KG1 (cell line): ENCODE measurements at regions not wholly inside any gene's neighbourhood (a gene's known extent, or its start where the extent isn't known, plus 50 kb on each side); places are given as distances from the start of the nearest gene placed in this dataset.
"Not testable (repeated sequence)": the region's sequence is repeated elsewhere in the genome, so short reads cannot be mapped to it uniquely, and the experiment has no call there.

Experiments used
- DNase-seq: peaks from one replicate; lab custom pipeline; 2025; lab: John Stamatoyannopoulos, UW

GRCh38 chr3:43236008-43236407 lies 50.3 kb upstream of the SNRK start:
- DNase-seq = no peak

GRCh38 chr3:43233062-43233461 lies 53.3 kb upstream of the SNRK start:
- DNase-seq = no peak

- no peak for DNase-seq
Measured at GRCh38 chr3:43231276-43232000, 54.9 kb upstream of the SNRK start.

- DNase-seq = not testable (repeated sequence)
Measured at GRCh38 chr3:43229865-43230264, 56.5 kb upstream of the SNRK start.

- DNase-seq = not testable (repeated sequence)
Measured at GRCh38 chr3:43227685-43228084, 58.7 kb upstream of the SNRK start.

GRCh38 chr3:43224405-43225073 lies 61.8 kb upstream of the SNRK start:
- no peak for DNase-seq

- peak; percentile 9 for DNase-seq
Measured at GRCh38 chr3:43223670-43224364, 62.5 kb upstream of the SNRK start.

- DNase-seq = no peak
Measured at GRCh38 chr3:43222590-43222989, 63.8 kb upstream of the SNRK start.

- DNase-seq = no peak
Measured at GRCh38 chr3:43221076-43221475, 65.3 kb upstream of the SNRK start.

- DNase-seq = no peak
Measured at GRCh38 chr3:43219616-43220015, 66.7 kb upstream of the SNRK start.

- DNase-seq = no peak
Measured at GRCh38 chr3:43218921-43219320, 67.4 kb upstream of the SNRK start.

GRCh38 chr3:43218156-43218555 lies 68.2 kb upstream of the SNRK start:
- DNase-seq = no peak

- DNase-seq = no peak
Measured at GRCh38 chr3:43217633-43218032, 68.7 kb upstream of the SNRK start.

GRCh38 chr3:43217206-43217605 lies 69.1 kb upstream of the SNRK start:
- no peak for DNase-seq

- no peak for DNase-seq
Measured at GRCh38 chr3:43215663-43216275, 70.6 kb upstream of the SNRK start.

GRCh38 chr3:43215138-43215537 lies 71.2 kb upstream of the SNRK start:
- DNase-seq = no peak

- DNase-seq = no peak
Measured at GRCh38 chr3:43214616-43215015, 71.7 kb upstream of the SNRK start.

- no peak for DNase-seq
Measured at GRCh38 chr3:43213631-43214030, 72.7 kb upstream of the SNRK start.

- no peak for DNase-seq
Measured at GRCh38 chr3:43212914-43213611, 73.3 kb upstream of the SNRK start.

- no peak for DNase-seq
Measured at GRCh38 chr3:43211681-43212080, 74.7 kb upstream of the SNRK start.

- no peak for DNase-seq
Measured at GRCh38 chr3:43210049-43211027, 76.0 kb upstream of the SNRK start.
